IMR-90 (cell line): ENCODE measurements at regions not wholly inside any gene's neighbourhood (a gene's known extent, or its start where the extent isn't known, plus 50 kb on each side); places are given as distances from the start of the nearest gene placed in this dataset.

ENCODE experiments used
- ATAC-seq: fragments of 200-7000 bp; cut with Tn5 transposase; 2 replicates; pipeline ENCODE4 v1.9.1; 2020; ENCODE audit warnings: low read depth, mild to moderate bottlenecking, moderate library complexity
- BruUV-seq: library from RNA; stranded (reverse); fragments of 400-500 nt; replicated peaks from 2 replicates; lab custom pipeline; 2021; lab: Mats Ljungman, UMichigan
- CTCF ChIA-PET: fragments of 300-600 bp; formaldehyde crosslinking; extraction: SDS; loops from one replicate; lab custom pipeline; 2021; ENCODE audit warnings: antibody characterized with exemption; lab: Yijun Ruan, JAX
- POLR2A ChIA-PET: fragments of 300-600 bp; sonication (Branson Sonifier 250); formaldehyde crosslinking; loops from one replicate; lab custom pipeline; 2022; ENCODE audit warnings: antibody characterized with exemption; ENCODE audit not compliant: unreplicated experiment; lab: Charles Lee
- DNase-seq: peaks from one replicate; pipeline ENCODE4 v3.0.0; 2013
- H2AFZ ChIP-seq: replicated peaks from 2 replicates; pipeline ENCODE3; 2013; ENCODE audit warnings: low read length, mild to moderate bottlenecking; ENCODE audit not compliant: poor library complexity
- H2AK5ac ChIP-seq: 2 replicates; pipeline ENCODE4 v1.6.1; 2013; ENCODE audit warnings: low read depth, low read length, inconsistent platforms
- H2AK9ac ChIP-seq: replicated peaks from 2 replicates; pipeline ENCODE3; 2013; ENCODE audit warnings: mild to moderate bottlenecking, low read depth, low read length, moderate library complexity; ENCODE audit not compliant: poor library complexity
- H2BK120ac ChIP-seq: 2 replicates; pipeline ENCODE4 v1.6.1; 2013; ENCODE audit warnings: low read depth, low read length, inconsistent platforms
- H2BK15ac ChIP-seq: 3 replicates; pipeline ENCODE4 v1.6.1; 2013; ENCODE audit warnings: low read depth, low read length, inconsistent platforms
- H2BK20ac ChIP-seq: 2 replicates; pipeline ENCODE4 v1.6.1; 2013; ENCODE audit warnings: low read depth, mild to moderate bottlenecking, inconsistent platforms, low read length, moderate library complexity
- H2BK5ac ChIP-seq: 2 replicates; pipeline ENCODE4 v1.6.1; 2013; ENCODE audit warnings: mild to moderate bottlenecking, low read depth, low read length, inconsistent platforms; ENCODE audit not compliant: poor library complexity, severe bottlenecking
- H3K14ac ChIP-seq: replicated peaks from 2 replicates; pipeline ENCODE4 v1.6.1; 2013; ENCODE audit warnings: low read depth, low read length, inconsistent platforms
- H3K18ac ChIP-seq: 2 replicates; pipeline ENCODE4 v1.6.1; 2013; ENCODE audit warnings: low read depth, low read length, control low read depth
- H3K23ac ChIP-seq: 2 replicates; pipeline ENCODE4 v1.6.1; 2013; ENCODE audit warnings: low read depth, low read length, inconsistent platforms
- H3K27ac ChIP-seq: 2 replicates; pipeline ENCODE4 v1.5.1; 2013; ENCODE audit warnings: mild to moderate bottlenecking, control low read depth, low read length; ENCODE audit not compliant: insufficient read depth
- H3K27me3 ChIP-seq: 2 replicates; pipeline ENCODE4 v1.6.1; 2013; ENCODE audit warnings: low read length; ENCODE audit not compliant: control insufficient read depth, insufficient read depth
- H3K36me3 ChIP-seq: 2 replicates; pipeline ENCODE4 v1.6.1; 2013; ENCODE audit warnings: low read length, mixed read lengths; ENCODE audit not compliant: control insufficient read depth, insufficient read depth
- H3K4ac ChIP-seq: 2 replicates; pipeline ENCODE4 v1.6.1; 2013; ENCODE audit warnings: low read depth, low read length, inconsistent platforms
- H3K4me1 ChIP-seq: 2 replicates; pipeline ENCODE4 v1.6.1; 2013; ENCODE audit warnings: low read length, mixed read lengths; ENCODE audit not compliant: control insufficient read depth, insufficient read depth
- H3K4me2 ChIP-seq: 2 replicates; pipeline ENCODE4 v1.6.1; 2013; ENCODE audit warnings: low read depth, mild to moderate bottlenecking, control low read depth, low read length, moderate library complexity
- H3K4me3 ChIP-seq: 2 replicates; pipeline ENCODE4 v1.5.1; 2013; ENCODE audit warnings: low read depth, mild to moderate bottlenecking, control low read depth, low read length, moderate library complexity; ENCODE audit not compliant: insufficient read depth
- H3K56ac ChIP-seq: 2 replicates; pipeline ENCODE4 v1.6.1; 2013; ENCODE audit warnings: low read length, inconsistent platforms; ENCODE audit not compliant: insufficient read depth; ENCODE audit errors: extremely low read depth
- H3K79me1 ChIP-seq, 2 experiments: 2 replicates each; pipeline ENCODE4 v1.6.1; 2013; ENCODE audit warnings: low read length in 2 of 2, inconsistent platforms in 1 of 2, low read depth in 1 of 2
- H3K9ac ChIP-seq: 2 replicates; pipeline ENCODE4 v1.6.1; 2013; ENCODE audit warnings: low read depth, low read length, control low read depth
- H3K9me1 ChIP-seq: 2 replicates; pipeline ENCODE4 v1.6.1; 2013; ENCODE audit warnings: low read length, inconsistent platforms; ENCODE audit not compliant: insufficient read depth
- H3K9me3 ChIP-seq: 2 replicates; pipeline ENCODE4 v1.6.1; 2013; ENCODE audit warnings: low read length; ENCODE audit not compliant: control insufficient read depth, insufficient read depth
- H4K20me1 ChIP-seq: 2 replicates; pipeline ENCODE4 v1.6.1; 2013; ENCODE audit warnings: low read length, inconsistent platforms; ENCODE audit not compliant: insufficient read depth
- H4K5ac ChIP-seq: 2 replicates; pipeline ENCODE4 v1.6.1; 2013; ENCODE audit warnings: mild to moderate bottlenecking, low read depth, low read length, control low read depth
- H4K8ac ChIP-seq, 2 experiments: 2 replicates each; pipeline ENCODE4 v1.6.1; 2013; ENCODE audit warnings: low read depth in 2 of 2, low read length in 2 of 2, control low read depth in 1 of 2, inconsistent platforms in 1 of 2
- H4K91ac ChIP-seq: 2 replicates; pipeline ENCODE4 v1.6.1; 2013; ENCODE audit warnings: low read depth, low read length, inconsistent platforms; ENCODE audit not compliant: insufficient read depth
- BHLHE40 ChIP-seq: fragments of 150-350 bp; IDR thresholded peaks from 2 replicates; pipeline ENCODE4 v1.6.1; 2016; ENCODE audit warnings: mild to moderate bottlenecking, low read depth, low read length
- CEBPB ChIP-seq: IDR thresholded peaks from 2 replicates; pipeline ENCODE4 v1.6.1; 2012; ENCODE audit warnings: low read depth, low read length, improper control_type of control experiment
- CHD1 ChIP-seq: IDR thresholded peaks from 2 replicates; pipeline ENCODE4 v1.6.1; 2012; ENCODE audit warnings: low read depth, low read length, improper control_type of control experiment
- CTCF ChIP-seq: conservative IDR thresholded peaks from 2 replicates; pipeline ENCODE4 v1.5.1; 2012; ENCODE audit warnings: mild to moderate bottlenecking, low read depth, low read length, improper control_type of control experiment
- ELK1 ChIP-seq: fragments of 150-350 bp; IDR thresholded peaks from 2 replicates; pipeline ENCODE4 v1.6.1; 2016; ENCODE audit warnings: low read depth, mild to moderate bottlenecking, low read length, moderate library complexity, borderline replicate concordance
- FOS ChIP-seq: fragments of 150-350 bp; IDR thresholded peaks from 2 replicates; pipeline ENCODE4 v1.6.1; 2016; ENCODE audit warnings: low read depth, low read length
- MAFK ChIP-seq: IDR thresholded peaks from 2 replicates; pipeline ENCODE4 v1.6.1; 2012; ENCODE audit warnings: low read depth, low read length, improper control_type of control experiment
- MAZ ChIP-seq: IDR thresholded peaks from 2 replicates; pipeline ENCODE4 v1.6.1; 2012; ENCODE audit warnings: low read depth, mild to moderate bottlenecking, low read length, improper control_type of control experiment, moderate library complexity, borderline replicate concordance
- MXI1 ChIP-seq: IDR thresholded peaks from 2 replicates; pipeline ENCODE4 v1.6.1; 2012; ENCODE audit warnings: low read depth, mild to moderate bottlenecking, low read length, moderate library complexity, borderline replicate concordance
- NFE2L2 ChIP-seq: fragments of 150-350 bp; IDR thresholded peaks from 2 replicates; pipeline ENCODE4 v1.6.1; 2016; ENCODE audit warnings: low read depth, mild to moderate bottlenecking, low read length
- POLR2A ChIP-seq: IDR thresholded peaks from 2 replicates; pipeline ENCODE4 v1.6.1; 2012; ENCODE audit warnings: mild to moderate bottlenecking, low read depth, low read length
- RAD21 ChIP-seq: IDR thresholded peaks from 2 replicates; pipeline ENCODE4 v1.6.1; 2012; ENCODE audit warnings: low read length, improper control_type of control experiment
- RCOR1 ChIP-seq: IDR thresholded peaks from 2 replicates; pipeline ENCODE4 v1.6.1; 2012; ENCODE audit warnings: mild to moderate bottlenecking, low read length, improper control_type of control experiment; ENCODE audit not compliant: insufficient replicate concordance
- SMC3 ChIP-seq: fragments of 150-350 bp; IDR thresholded peaks from 2 replicates; pipeline ENCODE4 v1.6.1; 2016; ENCODE audit warnings: low read depth, mild to moderate bottlenecking, antibody characterized with exemption, low read length, moderate library complexity
- USF2 ChIP-seq: fragments of 150-350 bp; IDR thresholded peaks from 2 replicates; pipeline ENCODE4 v1.6.1; 2017; ENCODE audit warnings: mild to moderate bottlenecking, antibody characterized with exemption, low read length, low read depth
- WGBS, 2 experiments: methylation state at CpG; one replicate each; pipeline versions ENCODE4 v1.1.5 to v1.1.7; 2013; ENCODE audit warnings: missing lambda C conversion rate in 2 of 2; ENCODE audit not compliant: insufficient read length in 1 of 2; ENCODE audit errors: extremely low coverage in 2 of 2; 5-methylcytosine and 5-hydroxymethylcytosine counted together
- dilution Hi-C: fragments of 300-500 bp; cut with HindIII; formaldehyde crosslinking; loops from one replicate; pipeline ENCODE4 v1.14.3; 2018; ENCODE audit warnings: low sequenced_read_pairs; ENCODE audit not compliant: unreplicated experiment
- in situ Hi-C: fragments of 300-500 bp; cut with MboI; formaldehyde crosslinking; loops from 3 replicates; pipeline ENCODE4 v1.14.3; 2019; ENCODE audit warnings: low sequenced_read_pairs, inconsistent platforms, mixed read lengths
- intact Hi-C: fragments of 100-400 bp; cut with micrococcal nuclease; formaldehyde crosslinking; loops from 2 replicates; pipeline ENCODE4 v1.10.0; 2022

GRCh38 chr2:203804070-203804469 is 63.5 kb upstream of the CTLA4 start:
- Histone ChIP-seq H3K36me3 (no peaks in the 10 kb centered on the region), H3K9me1 (0 out of 2 replicates have a peak, but pooled peaks cover 3% of the 10 kb centered on the region), H3K4ac (no peak overlapping the region), H3K4me1 (peaks cover 17% of the 10 kb centered on the region), H3K56ac (no peak overlapping the region), H4K91ac (no peak overlapping the region), H2AK9ac (no peak overlapping the region), H2BK120ac (no peak overlapping the region), H2BK5ac (peak overlapping the region; percentile 28), H3K79me1 (no peaks in the 10 kb centered on the region), H3K4me2 (peak overlapping the region; percentile 2; the same call in 1 of the 2 replicates), H4K5ac (no peak overlapping the region), H3K9me3 (peaks cover 4% of the 10 kb centered on the region), H3K23ac (no peak overlapping the region), H2AFZ (no peak overlapping the region), H3K9ac (no peak overlapping the region), H2BK20ac (no peak overlapping the region), H2BK15ac (no peak overlapping the region), H3K18ac (no peak overlapping the region), H3K14ac (no peak overlapping the region), H3K27me3 (no peaks in the 10 kb centered on the region), H3K4me3 (no peak overlapping the region), H4K8ac (no peak overlapping the region; a peak in 1 of 4 replicates), H2AK5ac (no peak overlapping the region), H4K20me1 (no peaks in the 10 kb centered on the region), H3K27ac (no peak overlapping the region)
- DNase-seq (peak; percentile 96), ATAC-seq (peak; percentile 68)
- ChIA-PET CTCF (interaction anchor here (0.8 to 2.3 kb wide), 2 partner anchors 11 to 25 kb away, joined by 3 to 6 read pairs; no protein-coding TSS in a partner anchor), POLR2A (no interaction called here)
- no TSS peak for BruUV-seq
- in situ Hi-C loops, result loop anchor here (25.0 kb wide), 1 partner anchor 567 kb away; the partner anchor contains the start of gene CYP20A1
- TF ChIP-seq BHLHE40 (0 out of 2 replicates have a peak, but pooled peaks have one; percentile 16), MXI1 (no peak), MAZ (no peak), NFE2L2 (no peak), RAD21 (no peak), MAFK (no peak), CEBPB (peak; percentile 79; the same call in 1 of the 2 replicates), FOS (no peak), SMC3 (no peak), RCOR1 (no peak), CTCF (no peak), CHD1 (no peak), POLR2A (no peak), USF2 (peak; percentile 95), ELK1 (no peak)
- intact Hi-C loops, result no loop called here
- dilution Hi-C loops, result loop anchor here (25.0 kb wide), 1 partner anchor 292 kb away; no protein-coding TSS in a partner anchor
- WGBS, 2 experiments, result no CpG with 5 or more reads among the region's 4 CpGs
